Upper lobe of left lung (tissue), 4 donors: ENCODE measurements at regions not wholly inside any gene's neighbourhood (a gene's known extent, or its start where the extent isn't known, plus 50 kb on each side); places are given as distances from the start of the nearest gene placed in this dataset.

Experiments
- POLR2A ChIP-seq, 4 donors: fragments of 450-650 bp; IDR thresholded peaks; one replicate each; pipeline ENCODE4 v1.5.1; 2016 to 2017; ENCODE audit warnings: antibody characterized with exemption in 4 of 4, mild to moderate bottlenecking in 2 of 4
- POLR2AphosphoS5 ChIP-seq, 2 donors: sonication (generic); formaldehyde crosslinking; IDR thresholded peaks; one replicate each; pipeline ENCODE4 v1.5.1; 2017; ENCODE audit warnings: antibody characterized with exemption in 2 of 2
- TF ChIP-seq, protein P1 (sequence below), 6 experiments: fragments of 450-650 bp in 4 of 6; fragments of 200-600 bp in 2 of 6; sonication (generic) in 2 of 6; IDR thresholded peaks; one replicate each; pipeline ENCODE4 v1.5.1; 2016 to 2019; ENCODE audit warnings: antibody characterized with exemption in 6 of 6

GRCh38 chr14:45519766-45520165 is 266.8 kb upstream of the MIS18BP1 start:
- TF ChIP-seq POLR2A (IDR thresholded peaks at IDR 0.05): no peak
- TF ChIP-seq, protein P1, sequence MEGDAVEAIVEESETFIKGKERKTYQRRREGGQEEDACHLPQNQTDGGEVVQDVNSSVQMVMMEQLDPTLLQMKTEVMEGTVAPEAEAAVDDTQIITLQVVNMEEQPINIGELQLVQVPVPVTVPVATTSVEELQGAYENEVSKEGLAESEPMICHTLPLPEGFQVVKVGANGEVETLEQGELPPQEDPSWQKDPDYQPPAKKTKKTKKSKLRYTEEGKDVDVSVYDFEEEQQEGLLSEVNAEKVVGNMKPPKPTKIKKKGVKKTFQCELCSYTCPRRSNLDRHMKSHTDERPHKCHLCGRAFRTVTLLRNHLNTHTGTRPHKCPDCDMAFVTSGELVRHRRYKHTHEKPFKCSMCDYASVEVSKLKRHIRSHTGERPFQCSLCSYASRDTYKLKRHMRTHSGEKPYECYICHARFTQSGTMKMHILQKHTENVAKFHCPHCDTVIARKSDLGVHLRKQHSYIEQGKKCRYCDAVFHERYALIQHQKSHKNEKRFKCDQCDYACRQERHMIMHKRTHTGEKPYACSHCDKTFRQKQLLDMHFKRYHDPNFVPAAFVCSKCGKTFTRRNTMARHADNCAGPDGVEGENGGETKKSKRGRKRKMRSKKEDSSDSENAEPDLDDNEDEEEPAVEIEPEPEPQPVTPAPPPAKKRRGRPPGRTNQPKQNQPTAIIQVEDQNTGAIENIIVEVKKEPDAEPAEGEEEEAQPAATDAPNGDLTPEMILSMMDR (IDR thresholded peaks at IDR 0.05): no peak
- no peak for TF ChIP-seq POLR2AphosphoS5 (IDR thresholded peaks at IDR 0.05)
